GM21717 (cell line): ENCODE measurements at regions not wholly inside any gene's neighbourhood (a gene's known extent, or its start where the extent isn't known, plus 50 kb on each side); places are given as distances from the start of the nearest gene placed in this dataset.

Experiments
- ATAC-seq: cut with Tn5 transposase; IDR thresholded peaks from one replicate; pipeline ENCODE4 v1.9.1; 2021; ENCODE audit warnings: mild to moderate bottlenecking, moderate library complexity; ENCODE audit not compliant: unreplicated experiment

GRCh38 chr11:131118247-131118646, 202.0 kb upstream of the SNX19 start:
- ATAC-seq: no peak

- no peak for ATAC-seq
These were observed 205.4 kb upstream of the SNX19 start for GRCh38 chr11:131121426-131122333.

- ATAC-seq: no peak
These were observed 206.2 kb upstream of the SNX19 start for GRCh38 chr11:131122448-131122847.

- ATAC-seq: no peak
These were observed 213.2 kb upstream of the SNX19 start for GRCh38 chr11:131129474-131129873.

GRCh38 chr11:131135611-131136010, 219.3 kb upstream of the SNX19 start:
- no peak for ATAC-seq

GRCh38 chr11:131136486-131136885, 220.2 kb upstream of the SNX19 start:
- no peak for ATAC-seq

- ATAC-seq: no peak
These were observed 220.8 kb upstream of the SNX19 start for GRCh38 chr11:131137046-131137445.

- no peak for ATAC-seq
These were observed 222.5 kb upstream of the SNX19 start for GRCh38 chr11:131138731-131139130.

- ATAC-seq: no peak
These were observed 224.6 kb upstream of the NTM start for GRCh38 chr11:131145791-131146190.

GRCh38 chr11:131146827-131147490, 223.5 kb upstream of the NTM start:
- no peak for ATAC-seq

- ATAC-seq: no peak
These were observed 216.1 kb upstream of the NTM start for GRCh38 chr11:131154351-131154750.

GRCh38 chr11:131157678-131158077, 212.7 kb upstream of the NTM start:
- ATAC-seq: no peak

GRCh38 chr11:131160846-131161245, 209.6 kb upstream of the NTM start:
- no peak for ATAC-seq

- no peak for ATAC-seq
These were observed 206.8 kb upstream of the NTM start for GRCh38 chr11:131163613-131164012.

- ATAC-seq: no peak
These were observed 205.4 kb upstream of the NTM start for GRCh38 chr11:131165036-131165435.

GRCh38 chr11:131168839-131169713, 201.3 kb upstream of the NTM start:
- ATAC-seq: no peak

- no peak for ATAC-seq
These were observed 198.4 kb upstream of the NTM start for GRCh38 chr11:131172011-131172410.

GRCh38 chr11:131178020-131178419, 192.4 kb upstream of the NTM start:
- no peak for ATAC-seq

GRCh38 chr11:131178596-131178995, 191.8 kb upstream of the NTM start:
- ATAC-seq: no peak

GRCh38 chr11:131179836-131180235, 190.6 kb upstream of the NTM start:
- no peak for ATAC-seq

GRCh38 chr11:131185915-131186314, 184.5 kb upstream of the NTM start:
- ATAC-seq: no peak
